ENCODE measurements at regions not wholly inside any gene's neighbourhood (a gene's known extent, or its start where the extent isn't known, plus 50 kb on each side); places are given as distances from the start of the nearest gene placed in this dataset.

- TF ChIP-seq CTCF (IDR thresholded peaks at IDR 0.05): no peak
These were observed 601.9 kb downstream of the SEMA5A start for GRCh38 chr5:8944005-8944404.

GRCh38 chr5:8945972-8946371 is 599.9 kb downstream of the SEMA5A start:
- no peak for TF ChIP-seq CTCF (IDR thresholded peaks at IDR 0.05)

- TF ChIP-seq CTCF (IDR thresholded peaks at IDR 0.05): no peak
These were observed 596.0 kb downstream of the SEMA5A start for GRCh38 chr5:8949908-8950307.

- TF ChIP-seq CTCF (IDR thresholded peaks at IDR 0.05): no peak
These were observed 593.7 kb downstream of the SEMA5A start for GRCh38 chr5:8952147-8952546.

- TF ChIP-seq CTCF (IDR thresholded peaks at IDR 0.05): no peak
These were observed 592.9 kb downstream of the SEMA5A start for GRCh38 chr5:8953016-8953415.

GRCh38 chr5:8953911-8954438 is 591.9 kb downstream of the SEMA5A start:
- no peak for TF ChIP-seq CTCF (IDR thresholded peaks at IDR 0.05)

- TF ChIP-seq CTCF (IDR thresholded peaks at IDR 0.05): no peak
These were observed 591.1 kb downstream of the SEMA5A start for GRCh38 chr5:8954801-8955200.

- no peak for TF ChIP-seq CTCF (IDR thresholded peaks at IDR 0.05)
These were observed 589.2 kb downstream of the SEMA5A start for GRCh38 chr5:8956659-8957058.

All from LNCAP (cell line).